ENCODE measurements at regions not wholly inside any gene's neighbourhood (a gene's known extent, or its start where the extent isn't known, plus 50 kb on each side); places are given as distances from the start of the nearest gene placed in this dataset.

DNA sequence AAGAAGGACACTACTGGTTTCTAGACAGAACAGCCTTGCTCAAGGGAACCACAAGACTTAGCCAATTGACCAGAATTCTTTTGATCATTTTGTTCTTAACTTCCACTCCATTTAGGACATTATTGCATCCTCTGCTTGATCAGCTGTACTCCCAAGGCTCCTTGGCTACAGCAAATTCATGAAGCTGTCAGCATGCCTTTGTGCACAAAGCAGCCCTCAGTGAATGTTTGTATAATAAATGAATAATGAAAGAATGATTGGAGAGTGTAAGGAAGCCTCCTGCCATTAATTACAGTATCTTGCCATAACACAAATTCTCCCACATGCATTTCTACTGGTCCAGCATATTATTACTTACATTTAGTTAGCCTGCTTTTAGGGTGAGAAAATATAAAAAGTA is 449.6 kb downstream of the SLCO4C1 start:
- TF ChIP-seq CTCF (IDR thresholded peaks at IDR 0.05; ENCODE audit: low read depth, low read length, poor library complexity, severe bottlenecking) = no peak
- TF ChIP-seq EZH2phosphoT487 (IDR thresholded peaks at IDR 0.05; ENCODE audit: borderline replicate concordance, low read length) = no peak

Data from DOHH2 (cell line).